ENCODE measurements at regions not wholly inside any gene's neighbourhood (a gene's known extent, or its start where the extent isn't known, plus 50 kb on each side); places are given as distances from the start of the nearest gene placed in this dataset.

- no peak for TF ChIP-seq ZNF146 (tag by site-specific recombination; IDR thresholded peaks at IDR 0.05)
- no peak for TF ChIP-seq ZNF169 (tag by site-specific recombination; IDR thresholded peaks at IDR 0.05)
Measured at GRCh38 chr12:45598761-45599160, 130.7 kb upstream of the ARID2 start (continued).

DNA sequence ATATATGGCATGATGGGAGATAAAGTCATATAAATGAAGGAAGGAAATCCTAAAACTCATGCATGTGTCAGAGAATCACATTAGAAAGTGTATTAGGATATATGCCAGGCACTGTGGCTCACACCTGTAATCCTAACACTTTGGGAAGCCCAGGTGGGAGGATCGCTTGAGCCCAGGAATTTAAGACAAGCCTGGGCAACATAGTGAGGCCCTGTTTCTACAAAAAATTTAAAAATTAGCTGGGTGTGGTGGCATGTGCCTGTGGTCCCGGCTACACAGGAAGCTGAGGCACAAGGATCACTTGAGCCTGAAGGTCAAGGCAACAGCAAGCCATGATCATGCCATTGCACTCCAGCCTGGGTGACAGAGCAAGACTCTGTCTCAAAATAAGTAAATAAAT, 130.3 kb upstream of the ARID2 start:
- H3K9me3 ChIP-seq (ENCODE audit: control insufficient read depth, insufficient read depth, low read depth, low read length): no peaks in the 10 kb centered on the region
- POLR2A ChIA-PET: no interaction called here
- H3K36me3 ChIP-seq (ENCODE audit: control insufficient read depth in 2 of 2, insufficient read depth in 1 of 2, low read length in 2 of 2): no peaks in the 10 kb centered on the region
- TF ChIP-seq ZBTB7A (tag by site-specific recombination; IDR thresholded peaks at IDR 0.05; ENCODE audit: low read depth) (no peak), ZNF18 (tag by site-specific recombination; IDR thresholded peaks at IDR 0.05) (no peak), TRIM28 (IDR thresholded peaks at IDR 0.05; ENCODE audit: borderline replicate concordance, low read length) (no peak), ZNF624 (tag by site-specific recombination; IDR thresholded peaks at IDR 0.05) (no peak), MYNN (tag by site-specific recombination; IDR thresholded peaks at IDR 0.05; ENCODE audit: borderline replicate concordance) (no peak), RBAK (tag by site-specific recombination; IDR thresholded peaks at IDR 0.05) (no peak), ZBTB8A (tag by site-specific recombination; IDR thresholded peaks at IDR 0.05) (no peak), ZBTB20 (tag by site-specific recombination; IDR thresholded peaks at IDR 0.05) (no peak), ZNF677 (tag by site-specific recombination; IDR thresholded peaks at IDR 0.05) (no peak), ZNF248 (tag by site-specific recombination; IDR thresholded peaks at IDR 0.05) (no peak), ZNF555 (tag by site-specific recombination; conservative IDR thresholded peaks at IDR 0.05) (no peak), ZNF324 (tag by site-specific recombination; IDR thresholded peaks at IDR 0.05) (no peak)
- TF ChIP-seq, protein P1, sequence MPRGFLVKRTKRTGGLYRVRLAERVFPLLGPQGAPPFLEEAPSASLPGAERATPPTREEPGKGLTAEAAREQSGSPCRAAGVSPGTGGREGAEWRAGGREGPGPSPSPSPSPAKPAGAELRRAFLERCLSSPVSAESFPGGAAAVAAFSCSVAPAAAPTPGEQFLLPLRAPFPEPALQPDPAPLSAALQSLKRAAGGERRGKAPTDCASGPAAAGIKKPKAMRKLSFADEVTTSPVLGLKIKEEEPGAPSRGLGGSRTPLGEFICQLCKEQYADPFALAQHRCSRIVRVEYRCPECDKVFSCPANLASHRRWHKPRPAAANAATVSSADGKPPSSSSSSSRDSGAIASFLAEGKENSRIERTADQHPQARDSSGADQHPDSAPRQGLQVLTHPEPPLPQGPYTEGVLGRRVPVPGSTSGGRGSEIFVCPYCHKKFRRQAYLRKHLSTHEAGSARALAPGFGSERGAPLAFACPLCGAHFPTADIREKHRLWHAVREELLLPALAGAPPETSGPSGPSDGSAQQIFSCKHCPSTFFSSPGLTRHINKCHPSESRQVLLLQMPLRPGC (tag by site-specific recombination; IDR thresholded peaks at IDR 0.05): no peak
- CTCF ChIA-PET: interaction anchor here (0.7 kb wide), 1 partner anchor 317 kb away, joined by 3 read pairs; no protein-coding TSS in a partner anchor
- no peaks in the 10 kb centered on the region for H3K4me1 ChIP-seq (ENCODE audit: control insufficient read depth, insufficient read depth, low read length)
- no peak overlapping the region for H3K27ac ChIP-seq (ENCODE audit: extremely low read depth, low read depth, low read length)
- H3K4me3 ChIP-seq (ENCODE audit: low read depth, low read length): no peak overlapping the region

GRCh38 chr12:45601390-45601789, 128.1 kb upstream of the ARID2 start:
- no peaks in the 10 kb centered on the region for H3K36me3 ChIP-seq (ENCODE audit: control insufficient read depth in 2 of 2, insufficient read depth in 1 of 2, low read length in 2 of 2)
- H3K4me1 ChIP-seq (ENCODE audit: control insufficient read depth, insufficient read depth, low read length): no peaks in the 10 kb centered on the region
- H3K27ac ChIP-seq (ENCODE audit: extremely low read depth, low read depth, low read length): no peak overlapping the region
- H3K9me3 ChIP-seq (ENCODE audit: control insufficient read depth, insufficient read depth, low read depth, low read length): peaks cover 2% of the 10 kb centered on the region; the same call in 1 of the 2 replicates
- CTCF ChIA-PET: no interaction called here
- POLR2A ChIA-PET: no interaction called here
- no peak overlapping the region for H3K4me3 ChIP-seq (ENCODE audit: low read depth, low read length)
- no peak for TF ChIP-seq ZNF112 (tag by site-specific recombination; IDR thresholded peaks at IDR 0.05)
- no peak for TF ChIP-seq ZNF830 (tag by site-specific recombination; IDR thresholded peaks at IDR 0.05; ENCODE audit: low read depth)
- TF ChIP-seq ZNF530 (tag by site-specific recombination; IDR thresholded peaks at IDR 0.05; ENCODE audit: low read depth): no peak
- TF ChIP-seq, protein P2, sequence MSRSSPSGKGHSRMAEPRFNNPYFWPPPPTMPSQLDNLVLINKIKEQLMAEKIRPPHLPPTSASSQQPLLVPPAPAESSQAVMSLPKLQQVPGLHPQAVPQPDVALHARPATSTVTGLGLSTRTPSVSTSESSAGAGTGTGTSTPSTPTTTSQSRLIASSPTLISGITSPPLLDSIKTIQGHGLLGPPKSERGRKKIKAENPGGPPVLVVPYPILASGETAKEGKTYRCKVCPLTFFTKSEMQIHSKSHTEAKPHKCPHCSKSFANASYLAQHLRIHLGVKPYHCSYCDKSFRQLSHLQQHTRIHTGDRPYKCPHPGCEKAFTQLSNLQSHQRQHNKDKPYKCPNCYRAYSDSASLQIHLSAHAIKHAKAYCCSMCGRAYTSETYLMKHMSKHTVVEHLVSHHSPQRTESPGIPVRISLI (tag by site-specific recombination; IDR thresholded peaks at IDR 0.05): no peak
- no peak for TF ChIP-seq ZNF843 (tag by site-specific recombination; IDR thresholded peaks at IDR 0.05)
- no peak for TF ChIP-seq ZNF416 (tag by site-specific recombination; IDR thresholded peaks at IDR 0.05)
- no peak for TF ChIP-seq PRDM10 (tag by site-specific recombination; IDR thresholded peaks at IDR 0.05)
- TF ChIP-seq, protein P3, sequence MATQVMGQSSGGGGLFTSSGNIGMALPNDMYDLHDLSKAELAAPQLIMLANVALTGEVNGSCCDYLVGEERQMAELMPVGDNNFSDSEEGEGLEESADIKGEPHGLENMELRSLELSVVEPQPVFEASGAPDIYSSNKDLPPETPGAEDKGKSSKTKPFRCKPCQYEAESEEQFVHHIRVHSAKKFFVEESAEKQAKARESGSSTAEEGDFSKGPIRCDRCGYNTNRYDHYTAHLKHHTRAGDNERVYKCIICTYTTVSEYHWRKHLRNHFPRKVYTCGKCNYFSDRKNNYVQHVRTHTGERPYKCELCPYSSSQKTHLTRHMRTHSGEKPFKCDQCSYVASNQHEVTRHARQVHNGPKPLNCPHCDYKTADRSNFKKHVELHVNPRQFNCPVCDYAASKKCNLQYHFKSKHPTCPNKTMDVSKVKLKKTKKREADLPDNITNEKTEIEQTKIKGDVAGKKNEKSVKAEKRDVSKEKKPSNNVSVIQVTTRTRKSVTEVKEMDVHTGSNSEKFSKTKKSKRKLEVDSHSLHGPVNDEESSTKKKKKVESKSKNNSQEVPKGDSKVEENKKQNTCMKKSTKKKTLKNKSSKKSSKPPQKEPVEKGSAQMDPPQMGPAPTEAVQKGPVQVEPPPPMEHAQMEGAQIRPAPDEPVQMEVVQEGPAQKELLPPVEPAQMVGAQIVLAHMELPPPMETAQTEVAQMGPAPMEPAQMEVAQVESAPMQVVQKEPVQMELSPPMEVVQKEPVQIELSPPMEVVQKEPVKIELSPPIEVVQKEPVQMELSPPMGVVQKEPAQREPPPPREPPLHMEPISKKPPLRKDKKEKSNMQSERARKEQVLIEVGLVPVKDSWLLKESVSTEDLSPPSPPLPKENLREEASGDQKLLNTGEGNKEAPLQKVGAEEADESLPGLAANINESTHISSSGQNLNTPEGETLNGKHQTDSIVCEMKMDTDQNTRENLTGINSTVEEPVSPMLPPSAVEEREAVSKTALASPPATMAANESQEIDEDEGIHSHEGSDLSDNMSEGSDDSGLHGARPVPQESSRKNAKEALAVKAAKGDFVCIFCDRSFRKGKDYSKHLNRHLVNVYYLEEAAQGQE (tag by site-specific recombination; IDR thresholded peaks at IDR 0.05): no peak
- TF ChIP-seq ZNF146 (tag by site-specific recombination; IDR thresholded peaks at IDR 0.05): no peak

Measured in HEK293 (cell line).